Fibroblast of the aortic adventitia (primary cell): ENCODE measurements at regions not wholly inside any gene's neighbourhood (a gene's known extent, or its start where the extent isn't known, plus 50 kb on each side); places are given as distances from the start of the nearest gene placed in this dataset.
"Not testable (repeated sequence)": the region's sequence is repeated elsewhere in the genome, so short reads cannot be mapped to it uniquely, and the experiment has no call there.

Source experiments
- DNase-seq: peaks from one replicate; pipeline ENCODE4 v3.0.0-alpha.2; 2010; ENCODE audit warnings: low read depth
- H3K4me3 ChIP-seq: 2 replicates; pipeline ENCODE4 v1.5.1; 2011; ENCODE audit warnings: low read depth, mild to moderate bottlenecking, control low read depth, low read length, moderate library complexity
- CTCF ChIP-seq: IDR thresholded peaks from 2 replicates; pipeline ENCODE4 v1.5.1; 2011; ENCODE audit warnings: mild to moderate bottlenecking, low read length, control low read depth, inconsistent platforms; ENCODE audit not compliant: insufficient read depth

DNA sequence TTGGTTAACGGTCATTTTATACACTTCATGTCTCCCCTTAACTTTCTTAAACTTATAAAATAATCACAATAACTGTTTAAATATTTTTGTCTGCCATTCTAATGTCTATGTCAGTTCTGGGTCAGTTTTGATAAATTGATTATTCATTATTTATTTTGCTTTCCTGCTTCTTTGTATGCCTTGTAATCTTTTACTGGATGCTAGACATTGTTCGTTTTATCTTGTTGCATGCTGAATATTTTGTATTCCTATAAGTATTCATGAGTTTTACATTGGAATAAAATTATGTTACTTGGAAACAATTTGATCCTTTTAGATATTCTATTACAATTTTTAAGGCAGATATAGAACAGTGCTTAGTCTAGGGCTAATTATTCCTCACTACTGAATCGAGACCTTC lies 952.0 kb downstream of the NR2F1-AS1 start:
- H3K4me3 ChIP-seq = no peak overlapping the region
- DNase-seq = no peak
- no peak for TF ChIP-seq CTCF

DNA sequence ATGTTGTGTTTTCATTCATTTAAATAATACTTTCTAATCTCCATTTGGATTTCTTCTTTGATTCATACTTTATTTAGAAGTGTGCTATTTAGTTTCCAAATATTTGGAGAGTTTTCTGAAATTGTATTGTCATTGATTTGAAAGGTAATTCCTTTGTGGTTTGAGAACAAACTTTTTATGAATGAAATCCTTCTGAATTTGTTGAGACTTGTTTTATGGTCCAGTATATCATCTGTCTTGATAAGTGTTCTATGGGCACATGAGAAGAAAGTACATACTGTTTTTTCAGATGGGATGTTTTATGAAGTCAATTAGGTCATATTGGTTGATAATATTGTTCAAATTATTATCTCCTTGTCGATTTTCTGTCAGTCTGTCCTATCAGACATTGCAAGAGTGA lies 953.8 kb downstream of the NR2F1-AS1 start:
- no peak for TF ChIP-seq CTCF
- H3K4me3 ChIP-seq = no peak overlapping the region
- no peak for DNase-seq

DNA sequence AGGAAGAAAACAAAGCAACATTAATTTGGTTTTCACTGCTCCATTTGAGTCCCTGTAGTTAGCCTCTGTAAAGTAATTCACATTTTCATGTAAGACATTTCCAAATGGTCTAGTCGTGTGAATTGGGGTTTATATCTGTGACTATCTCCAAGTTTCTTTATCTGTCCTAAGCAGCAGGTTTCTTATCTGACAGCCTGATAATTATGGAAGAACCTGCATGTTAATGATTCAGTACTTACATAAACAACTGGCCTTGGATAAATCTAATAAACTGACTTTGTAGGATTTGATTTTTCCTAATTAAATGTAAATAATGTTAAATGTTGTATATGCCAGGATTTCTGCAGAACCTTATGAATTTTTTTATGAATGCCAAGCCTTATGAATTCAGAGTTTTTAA lies 964.9 kb downstream of the NR2F1-AS1 start:
- DNase-seq = no peak
- no peak overlapping the region for H3K4me3 ChIP-seq

DNA sequence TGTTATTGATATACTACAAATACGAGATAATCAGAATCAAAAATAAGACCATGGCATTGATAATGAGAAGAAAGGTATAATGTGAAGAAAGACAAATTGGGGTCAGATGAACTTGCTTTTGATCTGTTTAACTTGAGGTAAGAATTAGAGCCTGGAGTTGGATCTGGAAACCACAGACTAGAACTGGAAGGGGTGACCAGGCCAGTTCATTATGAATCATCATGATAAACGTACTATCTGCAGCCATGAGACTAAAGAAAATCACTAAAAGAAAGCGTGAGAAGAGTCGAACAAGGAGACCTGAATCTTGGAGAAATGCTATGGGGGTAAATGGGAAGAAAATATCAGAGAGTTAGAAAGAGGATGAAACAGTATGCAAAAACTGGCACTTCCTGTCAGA lies 967.5 kb downstream of the NR2F1-AS1 start:
- peak; percentile 17 for DNase-seq
- no peak overlapping the region for H3K4me3 ChIP-seq
- no peak for TF ChIP-seq CTCF

More for the DNA sequence above, 964.9 kb downstream of the NR2F1-AS1 start:
- no peak for TF ChIP-seq CTCF

- not testable (repeated sequence) for H3K4me3 ChIP-seq, DNase-seq
These were observed 970.6 kb downstream of the NR2F1-AS1 start for GRCh38 chr5:92610435-92610834.

GRCh38 chr5:92605591-92605990 lies 975.4 kb downstream of the NR2F1-AS1 start:
- TF ChIP-seq CTCF = no peak
- no peak overlapping the region for H3K4me3 ChIP-seq
- no peak for DNase-seq

GRCh38 chr5:92599217-92599810 lies 981.7 kb downstream of the NR2F1-AS1 start:
- H3K4me3 ChIP-seq = no peak overlapping the region

More at GRCh38 chr5:92599217-92599810, 981.7 kb downstream of the NR2F1-AS1 start:
- peak; percentile 4 for DNase-seq
- TF ChIP-seq CTCF = no peak
